HEK293T (cell line): ENCODE measurements at regions not wholly inside any gene's neighbourhood (a gene's known extent, or its start where the extent isn't known, plus 50 kb on each side); places are given as distances from the start of the nearest gene placed in this dataset.
"Not testable (repeated sequence)": the region's sequence is repeated elsewhere in the genome, so short reads cannot be mapped to it uniquely, and the experiment has no call there.

ENCODE experiments used
- CTCF ChIA-PET: fragments of 350-600 bp; formaldehyde crosslinking; extraction: SDS; loops from one replicate; lab custom pipeline; 2021; ENCODE audit warnings: antibody characterized with exemption, inconsistent platforms; lab: Yijun Ruan, JAX
- POLR2A ChIA-PET: fragments of 350-600 bp; formaldehyde crosslinking; extraction: SDS; loops from one replicate; lab custom pipeline; 2020; ENCODE audit warnings: antibody characterized with exemption, inconsistent platforms; lab: Yijun Ruan, JAX
- DNase-seq: peaks from one replicate; pipeline ENCODE4 v3.0.0; 2012; ENCODE audit warnings: mixed read lengths; ENCODE audit errors: extremely low spot score
- ARNT ChIP-seq: fragments of 450-650 bp; IDR thresholded peaks from 2 replicates; pipeline ENCODE4 v1.6.1; 2017; ENCODE audit warnings: mild to moderate bottlenecking
- BHLHE40 ChIP-seq: fragments of 450-650 bp; IDR thresholded peaks from 2 replicates; pipeline ENCODE4 v1.6.1; 2016; ENCODE audit warnings: mild to moderate bottlenecking, moderate library complexity, borderline replicate concordance
- CTBP1 ChIP-seq: fragments of 450-650 bp; IDR thresholded peaks from 2 replicates; pipeline ENCODE4 v1.6.1; 2016; ENCODE audit warnings: borderline replicate concordance
- ELF4 ChIP-seq: fragments of 450-650 bp; IDR thresholded peaks from 2 replicates; pipeline ENCODE4 v1.6.1; 2017; ENCODE audit warnings: antibody characterized with exemption
- FOXA1 ChIP-seq: fragments of 450-650 bp; IDR thresholded peaks from 2 replicates; pipeline ENCODE4 v1.6.1; 2016; ENCODE audit warnings: mild to moderate bottlenecking
- FOXK2 ChIP-seq: fragments of 450-650 bp; IDR thresholded peaks from 2 replicates; pipeline ENCODE4 v1.6.1; 2016; ENCODE audit warnings: mild to moderate bottlenecking
- FOXM1 ChIP-seq: fragments of 450-650 bp; IDR thresholded peaks from 2 replicates; pipeline ENCODE4 v1.6.1; 2017; ENCODE audit warnings: mild to moderate bottlenecking, borderline replicate concordance
- HDGF ChIP-seq: fragments of 450-650 bp; IDR thresholded peaks from 2 replicates; pipeline ENCODE4 v1.6.1; 2017; ENCODE audit warnings: antibody characterized with exemption, borderline replicate concordance
- L3MBTL2 ChIP-seq: fragments of 450-650 bp; conservative IDR thresholded peaks from 2 replicates; pipeline ENCODE4 v1.6.1; 2016; ENCODE audit warnings: mild to moderate bottlenecking
- LEF1 ChIP-seq: fragments of 450-650 bp; IDR thresholded peaks from 2 replicates; pipeline ENCODE4 v1.6.1; 2017; ENCODE audit warnings: mild to moderate bottlenecking, borderline replicate concordance
- NFRKB ChIP-seq: fragments of 450-650 bp; IDR thresholded peaks from 2 replicates; pipeline ENCODE4 v1.6.1; 2016; ENCODE audit warnings: mild to moderate bottlenecking, moderate library complexity
- PKNOX1 ChIP-seq: fragments of 450-650 bp; IDR thresholded peaks from 2 replicates; pipeline ENCODE4 v1.6.1; 2016
- SP1 ChIP-seq: fragments of 450-650 bp; IDR thresholded peaks from 2 replicates; pipeline ENCODE4 v1.6.1; 2017
- SUZ12 ChIP-seq: fragments of 450-650 bp; IDR thresholded peaks from 2 replicates; pipeline ENCODE4 v1.6.1; 2016; ENCODE audit warnings: mild to moderate bottlenecking
- TARDBP ChIP-seq: fragments of 450-650 bp; IDR thresholded peaks from 2 replicates; pipeline ENCODE4 v1.6.1; 2016
- ZNF384 ChIP-seq: fragments of 450-650 bp; IDR thresholded peaks from 2 replicates; pipeline ENCODE4 v1.6.1; 2016

DNA sequence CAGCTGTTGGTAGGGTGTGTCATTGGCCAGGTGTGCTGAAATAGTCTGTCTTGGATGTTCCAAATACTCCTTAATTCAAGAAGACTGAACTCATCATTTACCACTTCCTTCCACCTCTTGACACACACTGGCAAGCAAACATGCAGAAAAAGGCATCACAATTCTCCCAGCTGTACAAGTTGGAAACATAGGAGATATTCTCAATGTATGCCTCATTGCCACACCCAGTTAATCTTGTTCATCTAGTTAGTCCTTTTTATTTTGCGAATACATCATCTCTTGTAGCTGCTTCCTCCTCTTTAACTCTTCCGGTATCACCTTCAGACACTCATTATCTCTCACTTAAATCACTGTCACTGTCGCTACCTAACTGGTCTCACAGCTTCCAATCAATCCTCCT, 75.1 kb upstream of the GOT2 start:
- DNase-seq, result no peak
- ChIA-PET CTCF (no interaction called here), POLR2A (no interaction called here)
- TF ChIP-seq L3MBTL2 (no peak), ELF4 (no peak), FOXK2 (no peak), PKNOX1 (no peak), ARNT (no peak), TARDBP (no peak), ZNF384 (no peak), FOXA1 (no peak), NFRKB (no peak), BHLHE40 (no peak)

GRCh38 chr16:58807276-58807675, 73.2 kb upstream of the GOT2 start:
- no peak for DNase-seq
- CTCF ChIA-PET, result no interaction called here
- TF ChIP-seq SUZ12, result no peak
- no peak for TF ChIP-seq PKNOX1
- no peak for TF ChIP-seq TARDBP
- TF ChIP-seq SP1, result no peak
- no peak for TF ChIP-seq NFRKB
- TF ChIP-seq FOXM1, result no peak
- TF ChIP-seq ELF4, result no peak
- TF ChIP-seq L3MBTL2, result no peak
- no peak for TF ChIP-seq ARNT
- POLR2A ChIA-PET, result no interaction called here

GRCh38 chr16:58801838-58802237, 67.7 kb upstream of the GOT2 start:
- no peak for DNase-seq
- TF ChIP-seq HDGF (no peak), FOXK2 (no peak), L3MBTL2 (no peak)
- ChIA-PET CTCF (no interaction called here), POLR2A (no interaction called here)

DNA sequence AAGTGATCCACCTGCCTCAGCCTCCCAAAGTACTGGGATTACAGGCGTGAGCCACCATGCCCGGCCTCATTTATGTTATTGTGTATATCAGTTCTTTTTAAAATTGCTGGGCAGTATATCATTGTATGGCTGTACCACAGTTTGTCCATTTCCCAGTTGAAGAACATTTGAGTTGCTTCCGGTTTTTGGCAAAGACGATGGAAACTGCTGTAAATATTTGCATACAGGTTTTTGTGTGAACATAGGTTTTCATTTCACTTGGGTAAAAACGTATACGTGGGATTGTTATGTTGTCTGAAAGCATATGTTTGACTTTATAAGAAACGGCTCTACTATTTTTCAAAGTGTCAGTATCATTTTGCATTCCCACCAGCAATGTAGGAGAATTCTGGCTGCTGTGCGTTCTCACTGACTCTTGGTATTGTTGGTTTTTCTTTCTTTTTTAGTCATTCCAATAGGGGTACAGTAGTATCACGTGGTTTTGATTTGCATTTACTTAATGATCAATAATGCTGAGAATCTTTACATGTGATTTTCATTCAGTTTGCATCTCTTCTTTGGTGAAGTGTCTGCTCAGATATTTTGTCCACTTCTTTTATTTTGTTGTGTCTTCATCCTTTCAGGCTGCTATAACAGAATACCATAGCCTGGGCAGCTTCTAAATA, 63.2 kb upstream of the GOT2 start:
- TF ChIP-seq L3MBTL2 (no peak), PKNOX1 (no peak), ARNT (no peak), HDGF (no peak)
- ChIA-PET POLR2A (no interaction called here), CTCF (no interaction called here)

DNA sequence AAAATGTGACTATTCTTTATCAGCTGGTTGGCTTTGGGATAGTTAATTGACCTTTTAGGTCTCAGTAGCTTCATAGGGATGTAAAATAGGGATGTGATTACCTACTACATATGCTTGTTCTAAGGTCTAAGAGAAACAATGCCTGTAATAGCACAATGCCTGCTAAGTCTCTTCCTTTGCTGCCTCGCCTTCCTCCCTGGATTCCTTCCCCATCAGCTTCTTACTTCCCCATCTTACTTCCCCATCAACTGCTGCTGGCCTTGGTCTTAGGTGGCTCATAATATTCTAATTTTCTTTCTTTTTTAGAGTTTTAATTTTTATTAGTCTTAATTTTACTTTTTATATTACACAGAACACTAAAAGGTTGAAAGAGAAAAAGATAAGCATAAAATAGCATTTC, 59.2 kb upstream of the GOT2 start:
- TF ChIP-seq SUZ12, result no peak
- no peak for TF ChIP-seq NFRKB
- no peak for TF ChIP-seq LEF1
- no peak for TF ChIP-seq HDGF
- TF ChIP-seq FOXA1, result no peak
- TF ChIP-seq L3MBTL2, result no peak
- no peak for TF ChIP-seq PKNOX1
- TF ChIP-seq CTBP1, result no peak
- TF ChIP-seq FOXM1, result no peak
- no peak for TF ChIP-seq BHLHE40
- TF ChIP-seq FOXK2, result no peak
- TF ChIP-seq ARNT, result no peak
- ChIA-PET POLR2A (no interaction called here), CTCF (no interaction called here)
- no peak for DNase-seq

More for the DNA sequence above, 63.2 kb upstream of the GOT2 start:
- DNase-seq, result no peak

- DNase-seq, result no peak
- TF ChIP-seq SUZ12, result no peak
- TF ChIP-seq PKNOX1, result no peak
- TF ChIP-seq NFRKB, result no peak
- POLR2A ChIA-PET, result no interaction called here
- CTCF ChIA-PET, result no interaction called here
These were observed 58.1 kb upstream of the GOT2 start for GRCh38 chr16:58792188-58792587.

DNA sequence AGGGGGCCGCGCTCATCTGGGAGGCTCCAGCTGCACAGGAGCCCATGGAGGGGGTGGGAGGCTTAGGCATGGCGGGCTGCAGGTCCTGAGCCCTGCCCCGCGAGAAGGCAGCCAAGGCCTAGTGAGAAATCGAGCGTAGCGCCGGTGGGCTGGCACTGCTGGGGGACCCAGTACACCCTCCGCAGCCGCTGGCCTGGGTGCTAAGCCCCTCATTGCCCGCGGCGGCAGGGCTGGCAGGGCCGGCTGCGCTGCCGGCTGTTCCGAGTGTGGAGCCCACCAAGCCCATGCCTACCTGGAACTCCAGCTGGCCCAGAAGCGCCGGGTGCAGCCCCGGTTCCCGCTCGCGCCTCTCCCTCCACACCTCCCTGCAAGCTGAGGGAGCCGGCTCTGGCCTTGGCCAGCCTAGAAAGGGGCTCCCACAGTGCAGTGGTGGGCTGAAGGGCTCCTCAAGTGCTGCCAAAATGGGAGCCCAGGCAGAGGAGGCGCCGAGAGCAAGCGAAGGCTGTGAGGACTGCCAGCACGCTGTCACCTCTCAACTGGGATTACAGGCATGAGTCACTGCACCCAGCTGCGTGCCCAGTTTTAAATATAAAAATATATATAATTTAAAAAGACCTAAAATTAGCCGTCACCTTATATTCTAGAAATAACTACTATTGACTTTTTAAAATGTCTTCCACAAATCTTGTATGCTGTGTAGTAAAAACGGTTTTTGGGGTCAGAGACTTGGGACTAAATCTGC, 56.9 kb upstream of the GOT2 start:
- CTCF ChIA-PET, POLR2A ChIA-PET, DNase-seq: not testable (repeated sequence)
